ENCODE measurements at regions not wholly inside any gene's neighbourhood (a gene's known extent, or its start where the extent isn't known, plus 50 kb on each side); places are given as distances from the start of the nearest gene placed in this dataset.
A peak's percentile ranks its signal among the peaks of the same experiment; 100 is the strongest.

DNA sequence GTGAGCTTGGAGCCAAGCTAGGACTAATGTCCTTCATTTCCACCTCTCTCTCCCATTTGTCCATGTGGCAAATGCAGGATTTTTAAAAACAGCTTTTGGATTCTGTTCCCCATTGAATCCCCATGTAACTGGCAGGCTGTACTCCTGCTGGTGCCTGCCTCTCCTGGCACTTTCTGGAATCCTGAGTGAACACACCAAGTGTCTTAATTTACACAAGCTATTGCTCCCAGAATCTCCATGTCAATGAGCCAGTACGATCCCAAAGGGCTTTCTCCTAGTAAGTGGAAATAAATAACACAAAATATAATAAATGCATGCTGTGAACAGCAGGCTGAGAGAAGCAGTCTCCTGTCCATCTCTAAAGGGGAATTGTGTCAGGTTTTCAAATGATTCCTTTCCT lies 88.4 kb upstream of the WWC1 start:
- no peak for DNase-seq (ENCODE audit: low spot score)

DNA sequence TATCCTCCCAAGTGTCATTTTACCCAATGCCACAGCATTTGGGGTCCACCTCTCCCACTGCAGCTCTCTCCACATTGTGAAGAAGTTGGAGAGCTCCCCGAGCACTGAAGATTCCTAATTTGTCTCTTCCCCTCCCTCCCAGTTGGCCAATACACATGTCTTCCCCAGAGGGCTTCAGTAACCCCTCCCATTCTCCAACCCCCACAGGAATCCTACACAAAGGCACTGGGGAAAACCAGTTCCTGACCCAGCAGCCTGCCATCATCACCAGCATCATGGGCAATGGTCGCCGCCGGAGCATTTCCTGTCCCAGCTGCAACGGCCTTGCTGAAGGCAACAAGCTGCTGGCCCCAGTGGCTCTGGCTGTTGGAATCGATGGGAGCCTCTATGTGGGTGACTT lies 87.3 kb upstream of the WWC1 start:
- DNase-seq (ENCODE audit: low spot score), result no peak

DNA sequence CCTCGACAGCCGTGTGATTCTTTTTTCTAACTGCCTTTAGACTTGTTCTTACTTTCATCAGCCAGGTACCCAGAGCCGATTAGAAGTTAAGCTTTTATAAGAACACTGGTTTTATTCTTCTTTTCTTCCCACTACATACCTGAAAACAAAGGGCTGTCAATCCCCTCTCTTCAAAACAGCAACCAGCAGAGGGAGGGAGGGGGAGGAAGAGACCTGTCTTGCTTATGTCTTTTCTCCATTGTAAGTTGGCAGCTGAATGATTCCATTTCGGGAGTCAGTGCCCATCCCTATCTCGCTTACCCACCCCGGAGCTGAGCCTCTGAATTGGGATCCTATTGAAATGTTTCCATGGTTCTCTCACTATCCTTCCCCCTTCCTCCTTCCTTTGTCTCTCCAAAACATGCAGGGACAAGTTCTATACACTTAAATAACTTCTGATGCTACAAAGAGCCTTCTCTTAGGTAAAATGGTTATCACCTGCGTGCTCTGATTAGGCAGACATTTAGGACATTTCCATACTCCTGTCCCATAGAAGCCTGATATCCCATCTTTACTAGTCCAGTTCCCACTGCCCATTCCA lies 83.9 kb upstream of the WWC1 start:
- no peak for DNase-seq (ENCODE audit: low spot score)

DNA sequence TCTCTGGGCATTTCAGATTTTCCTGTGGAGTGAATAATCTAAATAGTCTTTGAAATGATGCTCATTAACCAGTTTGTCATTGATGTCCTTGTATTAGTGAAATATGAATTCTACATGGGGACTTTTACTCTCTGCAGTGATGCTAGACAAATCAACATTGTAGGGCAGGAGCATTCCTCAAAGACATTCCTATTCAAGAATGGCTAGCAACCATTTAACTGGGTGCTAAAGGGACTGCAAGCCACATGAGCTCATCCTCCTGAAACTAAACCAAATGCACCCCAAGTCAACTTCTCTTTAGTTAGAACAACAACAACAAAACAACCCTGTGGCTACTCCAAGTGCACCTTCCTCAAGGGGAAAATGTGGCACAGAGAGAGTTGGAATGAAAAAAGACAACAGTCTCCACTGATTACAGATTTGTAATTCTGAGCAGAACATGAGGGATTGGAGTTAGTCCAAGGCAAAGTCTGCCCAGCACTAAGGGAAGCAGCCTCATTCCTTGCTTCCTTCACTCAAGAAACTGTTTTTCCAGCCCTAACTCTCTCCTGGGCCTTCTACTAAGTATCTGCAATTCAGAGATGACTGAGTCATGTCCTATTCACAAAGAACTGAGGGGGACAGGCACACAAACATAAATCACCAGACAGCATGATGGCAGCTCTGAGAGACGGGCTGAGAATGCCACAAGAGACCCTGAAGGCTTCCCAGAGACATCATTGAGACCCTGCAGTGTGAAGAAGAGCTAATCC lies 82.0 kb upstream of the WWC1 start:
- DNase-seq (ENCODE audit: low spot score), result no peak

DNA sequence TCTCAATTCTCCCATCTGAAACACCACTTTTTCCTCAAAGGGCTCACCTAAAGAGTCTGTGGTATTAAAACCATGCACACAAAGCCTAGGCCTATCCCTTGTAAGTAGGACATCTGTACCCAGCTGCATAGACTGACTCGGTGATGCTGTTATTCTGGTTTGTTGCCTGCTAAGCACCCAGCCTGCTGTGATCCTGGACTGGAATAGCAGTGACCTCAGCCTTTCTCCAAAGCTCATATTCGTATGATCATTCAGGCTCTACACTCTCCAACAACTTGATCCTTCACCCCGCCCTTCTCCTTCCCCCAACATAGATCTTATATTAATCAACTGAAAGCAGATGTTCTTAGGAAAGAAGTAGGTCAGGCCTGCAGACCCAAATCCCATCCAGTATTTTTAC lies 81.4 kb upstream of the WWC1 start:
- DNase-seq (ENCODE audit: low spot score), result no peak

DNA sequence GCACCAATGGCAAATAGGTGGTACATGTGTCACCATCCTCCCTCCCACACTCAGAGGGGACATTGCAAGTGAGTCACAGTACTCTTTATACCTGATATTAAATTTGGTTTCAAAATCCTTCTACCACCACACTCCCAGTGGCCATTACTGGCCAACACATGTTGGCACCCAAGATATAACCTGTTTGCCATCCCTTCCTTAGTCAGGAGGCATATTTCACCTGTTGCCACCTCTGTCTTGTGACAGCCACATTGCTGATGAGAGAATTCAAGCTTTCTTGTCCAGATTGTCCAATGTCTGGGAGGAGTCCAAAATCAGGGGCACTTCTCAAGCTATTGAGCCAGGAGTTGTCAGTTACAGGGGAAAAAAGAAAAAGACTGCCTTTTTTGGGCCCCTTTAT lies 80.2 kb upstream of the WWC1 start:
- DNase-seq (ENCODE audit: low spot score), result no peak

DNA sequence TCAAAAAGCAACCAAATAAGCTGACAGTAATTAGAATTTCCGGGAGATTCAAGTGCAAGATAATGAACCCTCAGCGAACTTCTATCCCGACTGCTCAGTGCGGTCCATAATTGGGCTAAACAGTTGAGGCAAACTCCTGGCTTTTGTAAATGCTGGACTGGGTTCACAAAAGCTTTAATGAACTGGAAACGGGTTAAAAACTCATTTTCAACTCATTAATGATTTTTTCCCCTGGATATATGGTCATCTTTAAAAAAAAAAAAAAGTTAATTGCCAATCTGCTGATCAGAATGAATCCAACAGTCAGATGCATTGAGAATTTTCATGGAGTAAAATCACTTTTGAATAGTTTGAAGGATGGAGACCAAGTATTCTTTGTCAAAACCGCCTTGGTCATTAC lies 79.5 kb upstream of the WWC1 start:
- DNase-seq (ENCODE audit: low spot score), result no peak

DNA sequence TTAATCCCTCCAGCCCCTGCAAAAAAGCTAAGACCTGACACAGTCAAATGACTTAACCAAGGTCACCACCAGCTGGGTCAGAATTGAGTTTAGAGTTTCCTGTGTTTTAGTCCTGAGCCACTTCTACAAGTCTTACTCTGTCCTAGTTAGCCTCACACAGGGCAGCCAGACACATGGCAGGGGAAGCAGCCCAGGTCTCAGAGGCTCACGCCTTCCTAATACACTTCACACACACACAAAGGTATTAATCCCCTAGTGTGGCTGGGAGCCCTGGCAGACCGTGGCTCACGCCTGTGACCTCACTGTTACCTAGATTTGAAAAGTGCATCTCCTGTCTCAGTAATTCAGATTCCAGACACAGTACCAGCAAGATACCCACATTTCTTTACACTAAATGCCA lies 77.4 kb upstream of the WWC1 start:
- DNase-seq (ENCODE audit: low spot score), result no peak

DNA sequence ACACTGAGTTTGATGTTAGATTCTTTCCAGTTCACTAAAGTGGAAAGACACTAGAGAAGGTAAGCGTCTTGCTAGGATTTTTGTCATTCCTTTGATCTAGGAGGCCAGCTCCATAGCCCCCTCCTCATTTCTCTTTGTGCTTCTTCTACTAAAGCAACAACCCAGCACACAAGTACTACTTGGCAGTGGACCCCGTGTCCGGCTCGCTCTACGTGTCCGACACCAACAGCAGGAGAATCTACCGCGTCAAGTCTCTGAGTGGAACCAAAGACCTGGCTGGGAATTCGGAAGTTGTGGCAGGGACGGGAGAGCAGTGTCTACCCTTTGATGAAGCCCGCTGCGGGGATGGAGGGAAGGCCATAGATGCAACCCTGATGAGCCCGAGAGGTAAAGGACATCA lies 76.6 kb upstream of the WWC1 start:
- DNase-seq (ENCODE audit: low spot score), result no peak

DNA sequence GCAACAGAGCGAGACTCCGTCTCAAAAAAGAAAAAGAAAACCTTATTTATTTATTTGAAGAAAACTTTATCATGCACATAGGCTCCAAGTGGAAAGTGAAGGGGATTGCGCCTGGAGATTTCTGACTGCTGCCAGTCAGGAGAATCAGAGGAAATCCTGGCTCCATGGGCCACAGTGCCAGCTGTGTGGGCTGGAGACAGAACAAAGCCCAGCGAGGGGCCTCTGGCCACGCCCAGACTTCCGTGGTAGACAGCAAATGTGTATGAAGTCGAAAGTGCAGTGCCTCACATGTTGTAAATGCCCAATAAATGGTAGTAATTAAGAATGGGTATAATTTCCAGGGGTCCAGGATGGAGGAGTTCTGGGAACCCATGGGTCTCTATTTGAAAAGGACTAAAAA lies 75.8 kb upstream of the WWC1 start:
- no peak for DNase-seq (ENCODE audit: low spot score)

DNA sequence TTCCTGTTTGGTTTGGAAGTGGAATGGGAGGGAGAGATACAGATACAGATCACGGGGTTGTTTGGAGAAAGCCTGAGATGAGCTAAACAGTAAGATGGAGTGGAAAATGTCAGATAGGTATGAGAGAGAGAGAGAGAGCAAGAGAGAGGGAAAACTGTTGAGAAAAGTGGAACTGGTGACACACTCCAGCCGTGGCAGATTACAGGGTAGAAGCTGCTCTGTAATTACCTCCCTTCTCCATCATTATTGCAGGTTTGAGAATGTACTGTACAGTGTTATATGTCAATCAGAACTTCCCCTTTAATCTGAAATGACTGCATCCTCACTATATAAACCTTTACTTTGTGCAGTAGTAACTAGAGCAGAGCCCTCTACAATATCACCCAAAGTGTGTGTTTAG lies 74.5 kb upstream of the WWC1 start:
- no peak for DNase-seq (ENCODE audit: low spot score)

DNA sequence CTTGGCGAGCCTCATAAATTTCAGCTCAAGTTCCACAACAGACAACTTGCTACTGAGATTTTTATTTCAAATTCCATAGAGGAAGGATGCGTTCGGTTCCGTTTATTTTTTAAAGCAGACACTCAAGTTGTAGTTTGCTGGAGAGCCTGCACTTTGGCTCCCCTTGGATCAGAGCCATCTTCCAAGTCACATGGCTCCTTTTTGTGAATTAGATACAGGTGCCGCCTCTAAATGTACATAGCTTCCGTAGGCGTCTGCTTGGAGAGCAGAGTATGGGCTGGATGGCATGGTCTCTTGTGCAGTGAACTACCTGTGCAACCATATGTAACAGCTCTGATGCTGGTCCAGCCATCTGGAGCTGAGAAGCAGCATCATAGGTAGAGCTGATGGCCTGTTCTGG lies 73.9 kb upstream of the WWC1 start:
- DNase-seq (ENCODE audit: low spot score), result no peak

DNA sequence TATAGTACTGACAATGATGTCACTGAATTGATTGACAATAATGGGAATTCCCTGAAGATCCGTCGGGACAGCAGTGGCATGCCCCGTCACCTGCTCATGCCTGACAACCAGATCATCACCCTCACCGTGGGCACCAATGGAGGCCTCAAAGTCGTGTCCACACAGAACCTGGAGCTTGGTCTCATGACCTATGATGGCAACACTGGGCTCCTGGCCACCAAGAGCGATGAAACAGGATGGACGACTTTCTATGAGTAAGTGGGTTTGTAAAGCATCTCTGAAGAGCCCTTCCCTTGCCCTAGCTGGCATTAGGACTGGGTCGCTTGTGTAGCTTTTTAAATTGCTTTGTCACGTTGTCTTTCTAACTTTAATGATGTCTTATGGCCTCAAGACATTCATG lies 72.7 kb upstream of the WWC1 start:
- no peak for DNase-seq (ENCODE audit: low spot score)

DNA sequence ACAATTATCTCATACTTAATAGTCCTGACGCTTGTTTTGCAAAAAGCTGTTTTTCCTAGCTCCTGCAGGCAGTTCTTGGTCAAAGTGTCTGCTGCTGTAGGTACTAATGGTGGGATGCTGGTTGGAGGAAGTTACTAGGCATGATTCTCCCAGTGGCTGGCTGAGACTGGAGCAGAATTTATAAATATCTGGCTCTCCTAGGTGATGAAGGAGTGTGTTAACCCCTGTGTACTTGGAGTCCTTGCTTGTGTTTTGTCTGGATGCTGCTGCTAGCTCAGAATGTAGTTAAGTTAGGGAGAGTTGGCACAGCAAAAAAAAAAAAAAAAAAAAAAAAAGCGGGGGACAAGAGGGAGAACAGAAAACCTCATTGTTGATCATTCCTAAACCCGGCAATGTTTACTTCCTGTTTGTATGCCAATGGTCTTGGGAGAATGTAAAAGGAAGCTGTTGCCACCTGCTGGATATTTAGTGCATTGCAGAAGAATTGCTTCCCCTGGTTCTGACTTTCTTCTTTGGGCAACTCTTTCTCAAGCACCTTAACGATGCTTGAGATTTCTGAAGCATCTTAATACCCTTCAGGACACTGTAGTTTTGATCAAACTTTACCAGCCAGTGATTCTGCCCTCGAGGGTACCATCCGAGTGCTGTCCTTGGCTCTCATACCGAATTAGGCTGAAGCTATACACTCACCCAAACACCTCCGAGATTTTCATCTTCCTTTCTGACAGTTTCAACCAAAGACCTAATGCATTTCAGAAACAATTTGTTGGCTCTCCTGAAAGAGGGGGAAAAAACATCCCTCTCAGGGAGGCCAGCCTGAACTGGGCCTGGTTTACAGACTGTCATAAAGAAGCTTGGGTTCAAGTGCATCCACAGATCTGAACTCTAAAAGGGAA lies 71.7 kb upstream of the WWC1 start:
- peak; percentile 26 for DNase-seq (ENCODE audit: low spot score)

DNA sequence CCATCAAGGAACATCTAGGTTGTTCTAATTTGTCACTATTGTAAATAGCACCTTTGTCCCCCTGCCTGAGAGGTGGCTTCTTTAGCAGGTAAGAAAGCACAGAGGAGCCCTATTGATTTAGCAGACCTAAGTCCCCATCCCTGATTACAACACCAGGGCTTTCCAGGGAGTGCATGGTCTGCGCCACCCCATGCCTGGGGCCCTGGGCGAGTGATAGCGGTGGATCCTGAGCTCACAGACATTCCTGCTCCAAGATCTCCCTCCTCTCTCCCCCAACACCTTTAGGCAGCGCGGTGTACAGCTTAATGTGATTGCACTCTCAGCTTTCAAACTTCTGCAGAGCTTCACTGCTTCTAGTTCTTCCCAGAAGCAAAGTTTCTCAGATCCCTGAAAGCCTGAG lies 67.4 kb upstream of the WWC1 start:
- DNase-seq (ENCODE audit: low spot score), result no peak

DNA sequence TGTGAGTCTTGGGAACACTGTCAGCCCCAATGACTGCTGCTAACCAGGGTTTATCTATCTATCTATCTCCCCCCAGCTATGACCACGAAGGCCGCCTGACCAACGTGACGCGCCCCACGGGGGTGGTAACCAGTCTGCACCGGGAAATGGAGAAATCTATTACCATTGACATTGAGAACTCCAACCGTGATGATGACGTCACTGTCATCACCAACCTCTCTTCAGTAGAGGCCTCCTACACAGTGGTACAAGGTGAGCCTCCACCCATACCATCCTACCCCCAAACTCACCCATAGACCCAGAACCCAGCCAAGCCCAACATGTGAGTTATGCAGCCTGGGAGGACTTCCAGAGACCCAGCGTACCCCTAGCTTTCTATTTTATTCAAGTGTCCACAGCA lies 65.4 kb upstream of the WWC1 start:
- no peak for DNase-seq (ENCODE audit: low spot score)

DNA sequence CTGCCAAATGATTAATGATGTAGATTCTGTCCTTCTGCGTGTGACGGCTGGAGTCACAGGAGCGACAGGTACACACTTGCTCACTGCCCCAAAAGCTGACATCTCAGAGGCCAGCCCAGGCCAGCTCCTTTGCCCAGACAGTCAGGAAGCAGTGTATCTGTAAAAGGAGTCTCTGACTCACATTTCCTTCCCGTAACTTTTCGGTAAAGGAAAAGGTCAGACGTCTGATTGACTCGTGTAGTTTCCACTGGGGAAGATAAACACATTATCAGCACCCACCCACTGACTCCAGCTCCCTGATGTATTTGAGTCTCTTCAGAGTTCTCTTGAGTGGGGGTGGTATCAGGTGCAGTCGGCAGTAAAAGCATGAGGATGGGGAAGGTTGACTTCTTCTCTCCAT lies 64.4 kb upstream of the WWC1 start:
- DNase-seq (ENCODE audit: low spot score), result no peak

DNA sequence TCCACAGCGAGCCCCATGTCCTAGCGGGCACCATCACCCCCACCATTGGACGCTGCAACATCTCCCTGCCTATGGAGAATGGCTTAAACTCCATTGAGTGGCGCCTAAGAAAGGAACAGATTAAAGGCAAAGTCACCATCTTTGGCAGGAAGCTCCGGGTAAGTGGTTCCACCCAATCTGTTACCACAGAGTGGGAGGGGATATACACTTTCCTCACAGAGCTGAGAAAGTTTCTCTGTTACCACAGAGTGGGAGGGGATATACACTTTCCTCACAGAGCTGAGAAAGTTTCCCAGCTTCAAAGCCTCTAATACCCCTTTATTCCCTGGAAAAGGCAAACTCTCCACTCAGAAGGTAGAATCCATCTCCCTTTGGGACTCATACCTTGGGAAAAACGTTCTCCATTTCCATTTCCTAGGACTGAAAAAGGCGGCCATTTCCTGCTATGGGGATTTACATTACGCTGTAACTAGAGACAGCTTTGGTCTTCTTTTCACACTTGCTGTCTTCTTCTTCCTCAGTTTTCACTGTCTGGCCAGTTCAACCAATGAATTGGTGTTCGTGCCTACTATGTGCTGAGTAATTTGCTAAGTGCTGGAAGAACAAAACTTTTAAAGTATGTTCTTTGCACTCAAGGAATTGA lies 63.4 kb upstream of the WWC1 start:
- no peak for DNase-seq (ENCODE audit: low spot score)

DNA sequence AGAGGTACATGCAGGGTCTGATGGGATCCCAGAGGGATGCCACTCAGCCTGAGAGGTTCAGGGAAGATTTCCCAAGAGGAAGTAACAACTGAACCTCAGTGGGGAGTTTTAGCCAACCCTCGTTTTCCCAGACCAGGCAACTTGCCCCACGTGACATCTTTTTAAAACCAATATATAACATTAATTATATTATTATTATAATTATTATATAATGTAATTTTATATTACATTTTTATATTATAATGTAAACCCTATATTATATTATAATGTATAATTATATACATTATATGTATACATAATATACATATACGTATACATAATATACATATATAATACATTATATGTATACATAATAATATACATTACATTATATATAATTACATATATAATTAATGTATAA lies 62.8 kb upstream of the WWC1 start:
- DNase-seq (ENCODE audit: low spot score), result no peak

DNA sequence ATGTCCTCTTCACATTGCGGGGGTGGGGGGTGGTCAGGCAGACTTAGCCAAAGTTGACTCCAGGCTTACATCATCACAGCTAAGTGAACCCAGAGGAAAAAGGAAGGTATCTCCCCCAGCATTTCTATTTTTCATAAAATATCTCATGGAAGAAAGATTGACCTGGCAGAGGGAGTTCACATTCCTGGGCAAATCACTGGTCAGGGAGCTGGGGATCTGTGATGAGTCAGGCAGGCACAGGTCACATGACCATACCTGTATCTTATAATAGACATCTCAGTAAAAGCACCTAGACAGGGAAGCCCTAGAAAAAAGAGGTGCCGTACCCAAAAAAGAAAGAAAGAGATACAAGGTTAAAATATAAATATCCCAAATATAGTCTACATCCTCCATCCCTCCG lies 57.3 kb upstream of the WWC1 start:
- no peak for DNase-seq (ENCODE audit: low spot score)

DNA sequence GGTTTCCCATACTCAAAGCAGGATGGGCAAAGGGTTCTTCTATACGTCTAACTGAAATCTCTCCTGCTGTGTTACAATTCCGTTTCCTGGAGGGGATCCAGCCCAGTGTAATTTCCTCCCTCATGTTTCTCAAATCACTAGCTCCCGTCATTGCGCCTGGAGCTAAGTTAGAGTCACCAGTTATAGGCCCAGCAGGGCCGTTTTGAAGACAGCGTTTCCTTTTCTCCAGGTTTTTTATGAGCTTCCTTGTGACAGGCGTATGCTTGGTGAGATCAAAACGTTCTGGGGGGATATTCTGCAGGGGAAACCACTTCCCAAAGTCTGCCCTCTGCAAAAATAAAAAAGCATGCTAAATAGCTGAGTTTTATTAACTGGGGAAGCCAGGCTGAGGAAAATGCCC lies 53.0 kb upstream of the WWC1 start:
- no peak for DNase-seq (ENCODE audit: low spot score)

DNA sequence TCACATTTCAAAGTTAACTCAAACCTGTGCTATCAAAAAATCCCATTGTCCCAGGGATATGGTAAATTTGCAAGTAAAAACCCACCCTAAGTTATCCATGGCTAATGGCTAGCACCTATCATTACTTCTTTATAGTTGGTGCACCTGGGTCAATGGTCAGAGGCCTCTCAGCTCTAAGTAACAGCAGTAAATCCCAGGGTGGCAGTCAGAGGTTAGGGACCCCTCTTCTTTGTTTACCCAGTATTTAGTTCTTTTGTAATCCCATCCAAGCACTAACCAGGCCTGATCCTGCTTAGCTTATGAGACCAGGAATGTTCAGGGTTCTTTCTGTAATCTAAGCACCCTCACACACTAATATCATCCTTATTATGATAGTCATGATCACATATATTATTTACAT lies 52.1 kb upstream of the WWC1 start:
- no peak for DNase-seq (ENCODE audit: low spot score)
